HG02759 (cell line): ENCODE measurements at regions not wholly inside any gene's neighbourhood (a gene's known extent, or its start where the extent isn't known, plus 50 kb on each side); places are given as distances from the start of the nearest gene placed in this dataset.

ENCODE experiments used
- ATAC-seq: cut with Tn5 transposase; IDR thresholded peaks from one replicate; pipeline ENCODE4 v1.9.1; 2021; ENCODE audit warnings: mild to moderate bottlenecking, moderate library complexity; ENCODE audit not compliant: unreplicated experiment

GRCh38 chr12:126700096-126700495, 1566.9 kb upstream of the TMEM132C start:
- no peak for ATAC-seq

- ATAC-seq: no peak
Observed at GRCh38 chr12:126704609-126705008, 1562.4 kb upstream of the TMEM132C start.

GRCh38 chr12:126706300-126706699, 1560.7 kb upstream of the TMEM132C start:
- ATAC-seq: no peak

- no peak for ATAC-seq
Observed at GRCh38 chr12:126708492-126708896, 1558.5 kb upstream of the TMEM132C start.

- ATAC-seq: no peak
Observed at GRCh38 chr12:126718365-126718764, 1548.6 kb upstream of the TMEM132C start.

GRCh38 chr12:126719912-126720705, 1546.9 kb upstream of the TMEM132C start:
- ATAC-seq: no peak

- ATAC-seq: no peak
Observed at GRCh38 chr12:126726481-126727217, 1540.3 kb upstream of the TMEM132C start.

GRCh38 chr12:126727218-126728075, 1539.5 kb upstream of the TMEM132C start:
- ATAC-seq: no peak

GRCh38 chr12:126734296-126734695, 1532.7 kb upstream of the TMEM132C start:
- ATAC-seq: no peak

GRCh38 chr12:126734710-126735109, 1532.3 kb upstream of the TMEM132C start:
- ATAC-seq: no peak

GRCh38 chr12:126741536-126742240, 1525.3 kb upstream of the TMEM132C start:
- no peak for ATAC-seq

GRCh38 chr12:126742241-126742641, 1524.7 kb upstream of the TMEM132C start:
- ATAC-seq: no peak

- no peak for ATAC-seq
Observed at GRCh38 chr12:126747530-126748149, 1519.3 kb upstream of the TMEM132C start.

GRCh38 chr12:126752021-126752420, 1514.9 kb upstream of the TMEM132C start:
- ATAC-seq: no peak

GRCh38 chr12:126757326-126757725, 1509.6 kb upstream of the TMEM132C start:
- no peak for ATAC-seq

GRCh38 chr12:126760092-126760491, 1506.9 kb upstream of the TMEM132C start:
- ATAC-seq: no peak

- no peak for ATAC-seq
Observed at GRCh38 chr12:126761420-126761819, 1505.5 kb upstream of the TMEM132C start.

- ATAC-seq: no peak
Observed at GRCh38 chr12:126762150-126762549, 1504.8 kb upstream of the TMEM132C start.

- no peak for ATAC-seq
Observed at GRCh38 chr12:126763359-126763758, 1503.6 kb upstream of the TMEM132C start.

GRCh38 chr12:126767334-126767733, 1499.6 kb upstream of the TMEM132C start:
- ATAC-seq: no peak
